BLaER1 treated with 17β-estradiol and CSF1 and Interleukin-3, amounts not matched to agents 10 nM and 100 nM (cell line): ENCODE measurements at regions not wholly inside any gene's neighbourhood (a gene's known extent, or its start where the extent isn't known, plus 50 kb on each side); places are given as distances from the start of the nearest gene placed in this dataset.
A peak's percentile ranks its signal among the peaks of the same experiment; 100 is the strongest.

ENCODE experiments used
- H3K27ac ChIP-seq, 11 experiments: shearing (Covaris generic); formaldehyde crosslinking; 2 replicates each; pipeline ENCODE4 v1.8.1; 2022
- H3K27me3 ChIP-seq, 11 experiments: shearing (Covaris generic); formaldehyde crosslinking; 2 replicates each; pipeline ENCODE4 v1.8.1; 2022
- H3K36me3 ChIP-seq, 11 experiments: shearing (Covaris generic); formaldehyde crosslinking; 2 replicates each; pipeline ENCODE4 v1.8.1; 2022
- H3K4me1 ChIP-seq, 10 experiments: shearing (Covaris generic); formaldehyde crosslinking; 2 replicates each; pipeline ENCODE4 v1.8.1; 2022
- H3K4me2 ChIP-seq, 11 experiments: shearing (Covaris generic); formaldehyde crosslinking; 2 replicates each; pipeline ENCODE4 v1.8.1; 2022
- H3K4me3 ChIP-seq, 10 experiments: shearing (Covaris generic); formaldehyde crosslinking; 2 replicates each; pipeline ENCODE4 v1.8.1; 2022
- H3K9ac ChIP-seq, 11 experiments: shearing (Covaris generic); formaldehyde crosslinking; 2 replicates each; pipeline ENCODE4 v1.8.1; 2022
- H3K9me3 ChIP-seq, 11 experiments: shearing (Covaris generic); formaldehyde crosslinking; replicated peaks in 1 of 11; 2 replicates each; pipeline ENCODE4 v1.8.1; 2022
- H4K20me1 ChIP-seq, 11 experiments: shearing (Covaris generic); formaldehyde crosslinking; 2 replicates each; pipeline ENCODE4 v1.8.1; 2022
- Cebpa-rat ChIP-seq, 11 experiments: shearing (Covaris generic); IDR thresholded peaks; 2 replicates each; pipeline ENCODE4 v1.8.1; 2022

- Histone ChIP-seq H3K9ac (no peak overlapping the region), H3K27ac (no peak overlapping the region), H3K36me3 (no peaks in the 10 kb centered on the region), H3K9me3 (peaks cover 0 to 15% (median 9%) of the 10 kb centered on the region in 11 experiments; a peak in 16 of 22 replicates), H3K4me2 (no peak overlapping the region), H4K20me1 (no peaks in the 10 kb centered on the region), H3K4me3 (no peak overlapping the region), H3K4me1 (peaks cover 0 to 19% (median 13%) of the 10 kb centered on the region in 10 experiments; a peak in 16 of 20 replicates), H3K27me3 (no peaks in the 10 kb centered on the region)
- TF ChIP-seq Cebpa-rat (IDR thresholded peaks at IDR 0.05): no peak
Observed at GRCh38 chr7:98679741-98680140, 62.7 kb downstream of the NPTX2 start.

GRCh38 chr7:98681511-98681910 lies 64.4 kb downstream of the NPTX2 start:
- H3K4me2 ChIP-seq: peak overlapping the region; percentile 11 to 74 (median 47); a peak in 17 of 22 replicates
- peak overlapping the region in 2 of 11 experiments; percentile 21 to 40; a peak in 2 of 22 replicates for H3K9ac ChIP-seq
- no peaks in the 10 kb centered on the region for H3K36me3 ChIP-seq
- no peaks in the 10 kb centered on the region for H4K20me1 ChIP-seq
- TF ChIP-seq Cebpa-rat (IDR thresholded peaks at IDR 0.05): no peak
- H3K27me3 ChIP-seq: no peaks in the 10 kb centered on the region; a peak in 1 of 22 replicates
- H3K4me3 ChIP-seq: no peak overlapping the region
- H3K27ac ChIP-seq: 0 out of 22 replicates have a peak overlapping the region, but pooled peaks of 1 of the 11 experiments have one; percentile 26
- peaks cover 0 to 19% (median 13%) of the 10 kb centered on the region in 10 experiments; a peak in 16 of 20 replicates for H3K4me1 ChIP-seq
- peaks cover 11 to 30% (median 23%) of the 10 kb centered on the region in 11 experiments; a peak in 20 of 22 replicates for H3K9me3 ChIP-seq

- TF ChIP-seq Cebpa-rat (IDR thresholded peaks at IDR 0.05): no peak
- peaks cover 11 to 31% (median 23%) of the 10 kb centered on the region in 11 experiments; a peak in 20 of 22 replicates for H3K9me3 ChIP-seq
- peaks cover 0 to 19% (median 13%) of the 10 kb centered on the region in 10 experiments; a peak in 16 of 20 replicates for H3K4me1 ChIP-seq
- H3K4me3 ChIP-seq: no peak overlapping the region
- 0 out of 22 replicates have a peak overlapping the region, but pooled peaks of 1 of the 11 experiments have one; percentile 26 for H3K27ac ChIP-seq
- H4K20me1 ChIP-seq: no peaks in the 10 kb centered on the region
- H3K9ac ChIP-seq: peak overlapping the region in 2 of 11 experiments; percentile 21 to 40; a peak in 3 of 22 replicates
- no peaks in the 10 kb centered on the region; a peak in 1 of 22 replicates for H3K27me3 ChIP-seq
- H3K4me2 ChIP-seq: peak overlapping the region; percentile 11 to 74 (median 47); a peak in 17 of 22 replicates
- H3K36me3 ChIP-seq: no peaks in the 10 kb centered on the region
Observed at GRCh38 chr7:98681951-98682350, 64.9 kb downstream of the NPTX2 start.

- Histone ChIP-seq H3K36me3 (no peaks in the 10 kb centered on the region), H3K4me3 (no peak overlapping the region), H3K9me3 (peaks cover 14 to 38% (median 25%) of the 10 kb centered on the region in 11 experiments; a peak in 20 of 22 replicates), H3K4me1 (peaks cover 0 to 19% (median 13%) of the 10 kb centered on the region in 10 experiments; a peak in 16 of 20 replicates), H3K27ac (no peak overlapping the region), H3K27me3 (no peaks in the 10 kb centered on the region; a peak in 1 of 22 replicates), H3K9ac (no peak overlapping the region), H4K20me1 (no peaks in the 10 kb centered on the region), H3K4me2 (no peak overlapping the region)
- TF ChIP-seq Cebpa-rat (IDR thresholded peaks at IDR 0.05): no peak
Observed at GRCh38 chr7:98683514-98683913, 66.4 kb downstream of the NPTX2 start.

DNA sequence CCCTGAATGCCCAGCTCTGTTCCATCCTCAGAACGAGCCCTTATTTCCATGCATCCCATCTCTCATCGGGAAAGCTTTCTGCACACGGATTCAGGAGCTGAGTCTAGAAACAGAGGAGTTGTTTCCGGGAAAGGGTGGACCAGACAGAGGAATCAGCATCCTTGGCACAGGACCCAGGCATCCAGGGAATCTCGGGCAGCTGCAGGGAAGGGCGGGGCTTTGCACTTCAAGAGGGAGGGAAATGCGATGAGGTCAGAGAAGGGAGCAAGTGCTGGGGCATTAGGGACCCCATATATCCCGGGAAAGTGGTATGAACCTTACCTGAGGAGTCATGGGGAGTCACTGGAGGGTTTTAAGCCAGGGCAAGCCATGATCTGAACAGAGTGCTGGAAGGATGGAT lies 68.5 kb downstream of the NPTX2 start:
- Histone ChIP-seq H3K4me2 (no peak overlapping the region), H3K9me3 (peaks cover 34 to 58% (median 45%) of the 10 kb centered on the region in 11 experiments), H3K27me3 (no peaks in the 10 kb centered on the region; a peak in 1 of 22 replicates), H3K27ac (no peak overlapping the region), H3K9ac (no peak overlapping the region), H3K36me3 (no peaks in the 10 kb centered on the region), H4K20me1 (no peaks in the 10 kb centered on the region), H3K4me1 (peaks cover 0 to 19% (median 13%) of the 10 kb centered on the region in 10 experiments; a peak in 16 of 20 replicates), H3K4me3 (no peak overlapping the region)
- TF ChIP-seq Cebpa-rat (IDR thresholded peaks at IDR 0.05): no peak

DNA sequence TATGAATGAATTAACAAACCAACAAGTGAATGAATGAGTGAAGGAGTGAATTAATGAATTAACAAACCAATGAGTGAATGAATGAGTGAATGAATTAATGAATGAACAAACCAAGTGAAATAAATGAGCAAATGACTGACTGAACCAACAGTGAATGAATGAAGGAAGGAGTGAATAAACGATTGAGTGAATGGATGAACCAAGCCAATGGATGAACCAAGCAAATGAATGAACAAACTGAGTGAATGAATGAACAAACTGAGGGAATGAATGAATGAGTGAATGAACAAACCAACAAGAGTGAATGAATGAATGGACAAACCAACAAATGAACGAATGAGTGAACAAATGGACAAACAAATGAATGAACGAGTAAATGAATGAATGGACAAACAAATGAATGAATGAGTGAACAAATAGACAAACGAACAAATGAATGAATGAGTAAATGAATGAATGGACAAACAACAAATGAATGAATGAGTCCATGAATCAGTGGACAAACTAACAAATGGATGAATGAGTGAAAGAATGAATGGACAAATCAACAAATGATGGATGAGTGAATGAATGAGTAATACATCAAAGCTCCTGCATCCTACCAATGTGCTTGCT lies 69.5 kb downstream of the NPTX2 start:
- peaks cover 40 to 67% (median 54%) of the 10 kb centered on the region in 11 experiments for H3K9me3 ChIP-seq
- no peak for TF ChIP-seq Cebpa-rat (IDR thresholded peaks at IDR 0.05)
- H3K27me3 ChIP-seq: no peaks in the 10 kb centered on the region; a peak in 1 of 22 replicates
- H3K27ac ChIP-seq: no peak overlapping the region
- no peaks in the 10 kb centered on the region for H4K20me1 ChIP-seq
- no peak overlapping the region for H3K9ac ChIP-seq
- H3K4me1 ChIP-seq: peaks cover 0 to 11% (median 10%) of the 10 kb centered on the region in 10 experiments; a peak in 16 of 20 replicates
- H3K36me3 ChIP-seq: no peaks in the 10 kb centered on the region
- H3K4me2 ChIP-seq: no peak overlapping the region
- H3K4me3 ChIP-seq: no peak overlapping the region

DNA sequence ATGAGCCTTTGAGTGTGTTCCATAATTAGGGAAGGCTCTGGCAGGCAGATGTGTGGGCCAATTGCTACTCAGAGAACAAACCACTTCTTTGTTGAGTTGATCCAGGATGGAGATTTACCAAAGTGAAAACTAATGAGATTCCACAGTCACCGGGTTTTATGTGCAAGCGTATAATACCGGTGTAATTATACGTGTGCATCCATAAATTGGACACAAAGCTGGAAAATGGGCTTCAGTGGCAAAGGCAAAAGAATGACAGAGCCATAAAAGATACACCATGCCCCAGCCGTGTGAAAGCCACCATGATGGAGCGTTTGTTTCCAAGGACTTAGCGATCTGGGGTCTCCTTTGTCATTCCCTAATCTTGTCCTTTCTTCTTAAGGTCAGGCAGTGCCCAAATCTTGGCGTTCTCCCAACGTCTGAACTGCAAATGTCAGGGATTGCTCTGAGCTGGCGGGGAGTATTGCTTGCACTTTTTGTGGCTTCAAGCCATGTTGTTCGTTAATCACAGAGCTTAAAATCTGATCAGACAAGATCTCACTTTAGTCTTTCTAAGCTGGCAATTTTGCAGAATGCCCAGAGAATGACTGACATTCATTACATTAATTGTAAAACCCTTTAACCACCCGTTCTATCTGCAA lies 70.1 kb downstream of the NPTX2 start:
- no peaks in the 10 kb centered on the region; a peak in 1 of 22 replicates for H3K27me3 ChIP-seq
- no peak overlapping the region for H3K4me2 ChIP-seq
- H3K9me3 ChIP-seq: peaks cover 46 to 73% (median 61%) of the 10 kb centered on the region in 11 experiments
- peaks cover 0 to 4% (median 3%) of the 10 kb centered on the region in 10 experiments; a peak in 16 of 20 replicates for H3K4me1 ChIP-seq
- H3K27ac ChIP-seq: no peak overlapping the region
- H4K20me1 ChIP-seq: no peaks in the 10 kb centered on the region
- no peak overlapping the region for H3K9ac ChIP-seq
- no peak for TF ChIP-seq Cebpa-rat (IDR thresholded peaks at IDR 0.05)
- no peaks in the 10 kb centered on the region for H3K36me3 ChIP-seq
- no peak overlapping the region for H3K4me3 ChIP-seq

GRCh38 chr7:98691619-98692018 lies 74.5 kb downstream of the NPTX2 start:
- Histone ChIP-seq H3K9me3 (peaks cover 58 to 94% (median 78%) of the 10 kb centered on the region in 11 experiments), H3K27ac (no peak overlapping the region), H3K9ac (no peak overlapping the region), H3K4me2 (no peak overlapping the region), H3K27me3 (no peaks in the 10 kb centered on the region), H4K20me1 (no peaks in the 10 kb centered on the region), H3K4me1 (no peaks in the 10 kb centered on the region), H3K36me3 (peaks cover 0 to 5% (median 0%) of the 10 kb centered on the region in 11 experiments; a peak in 1 of 22 replicates), H3K4me3 (no peak overlapping the region)
- no peak for TF ChIP-seq Cebpa-rat (IDR thresholded peaks at IDR 0.05)

GRCh38 chr7:98697083-98697482 lies 80.0 kb downstream of the NPTX2 start:
- Histone ChIP-seq H4K20me1 (no peaks in the 10 kb centered on the region), H3K4me1 (peaks cover 0 to 9% (median 1%) of the 10 kb centered on the region in 10 experiments; a peak in 10 of 20 replicates), H3K27me3 (no peaks in the 10 kb centered on the region), H3K4me2 (no peak overlapping the region), H3K36me3 (peaks cover 0 to 5% (median 0%) of the 10 kb centered on the region in 11 experiments; a peak in 1 of 22 replicates), H3K9me3 (peaks cover 30 to 54% (median 42%) of the 10 kb centered on the region in 11 experiments), H3K27ac (no peak overlapping the region), H3K9ac (no peak overlapping the region), H3K4me3 (no peak overlapping the region)
- no peak for TF ChIP-seq Cebpa-rat (IDR thresholded peaks at IDR 0.05)
